Stimulated activated memory B cell treated with anti-CD40 and anti-IgM and Interleukin-4, amounts not matched to agents 10 μg/mL and 1 μg/mL and 100 μg/mL, for 72 hours (primary cell): ENCODE measurements at regions not wholly inside any gene's neighbourhood (a gene's known extent, or its start where the extent isn't known, plus 50 kb on each side); places are given as distances from the start of the nearest gene placed in this dataset.
"Not testable (repeated sequence)": the region's sequence is repeated elsewhere in the genome, so short reads cannot be mapped to it uniquely, and the experiment has no call there.

Experiments
- ATAC-seq: fragments of 150-1000 bp; cut with Tn5 transposase; 2 replicates; pipeline ENCODE4 v1.10.0; 2021
- H3K27ac Mint-ChIP-seq: one replicate; pipeline ENCODE4 v1.8.0; 2022; ENCODE audit warnings: mild to moderate bottlenecking, mixed read lengths
- H3K27me3 Mint-ChIP-seq: one replicate; pipeline ENCODE4 v1.8.0; 2022; ENCODE audit warnings: mixed read lengths
- H3K36me3 Mint-ChIP-seq: one replicate; pipeline ENCODE4 v1.8.0; 2022; ENCODE audit warnings: mixed read lengths
- H3K4me1 Mint-ChIP-seq: one replicate; pipeline ENCODE4 v1.8.0; 2022; ENCODE audit warnings: mixed read lengths
- H3K4me3 Mint-ChIP-seq: one replicate; pipeline ENCODE4 v1.8.0; 2022; ENCODE audit warnings: mild to moderate bottlenecking, moderate library complexity, mixed read lengths
- H3K9me3 Mint-ChIP-seq: one replicate; pipeline ENCODE4 v1.8.0; 2022; ENCODE audit warnings: mixed read lengths

DNA sequence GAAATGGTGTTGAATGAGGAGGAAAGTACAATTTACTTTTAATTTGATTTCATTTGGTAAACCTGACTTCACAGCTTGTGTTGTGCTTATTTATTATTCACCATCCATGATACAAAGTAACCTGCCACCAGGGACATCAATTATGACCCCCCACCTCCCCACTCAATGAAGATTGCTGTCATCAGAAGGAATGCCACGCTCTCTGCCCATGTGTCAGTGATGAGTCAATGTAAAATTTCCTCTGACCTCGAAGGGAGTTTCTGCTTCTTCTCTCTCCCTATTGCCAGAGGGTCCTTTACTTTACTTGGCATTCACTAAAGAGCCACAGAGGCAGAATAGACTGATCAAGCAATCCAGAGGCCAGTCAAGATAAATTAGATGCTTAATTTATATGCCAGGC, 759.7 kb downstream of the CDH11 start:
- H3K27me3 Mint-ChIP-seq: no peaks in the 10 kb centered on the region
- no peak overlapping the region for H3K4me3 Mint-ChIP-seq
- no peaks in the 10 kb centered on the region for H3K36me3 Mint-ChIP-seq
- H3K9me3 Mint-ChIP-seq: peaks cover 11% of the 10 kb centered on the region
- no peak for ATAC-seq
- no peak overlapping the region for H3K27ac Mint-ChIP-seq
- H3K4me1 Mint-ChIP-seq: no peaks in the 10 kb centered on the region

DNA sequence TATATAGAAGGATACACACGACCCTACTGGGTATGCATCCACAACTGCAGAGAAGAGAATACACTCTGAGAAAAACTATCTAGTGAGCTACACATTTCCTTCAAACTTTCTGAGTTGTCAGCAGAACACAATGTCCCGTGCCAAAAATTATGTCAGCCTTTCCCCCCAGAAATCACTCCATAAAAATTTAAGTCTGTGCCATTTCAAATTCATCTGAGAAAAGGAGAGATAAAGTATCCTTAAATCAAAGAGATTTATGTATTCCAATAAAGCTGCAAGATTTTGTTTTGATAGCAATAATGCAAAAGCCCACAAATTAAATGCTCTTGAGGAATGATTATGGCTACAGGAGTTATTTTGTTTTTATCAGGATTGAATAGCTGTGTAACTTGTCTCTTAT, 760.1 kb downstream of the CDH11 start:
- Mint-ChIP-seq H3K4me3 (no peak overlapping the region), H3K36me3 (no peaks in the 10 kb centered on the region), H3K27me3 (no peaks in the 10 kb centered on the region), H3K4me1 (no peaks in the 10 kb centered on the region), H3K9me3 (peaks cover 11% of the 10 kb centered on the region), H3K27ac (no peak overlapping the region)
- ATAC-seq: no peak

DNA sequence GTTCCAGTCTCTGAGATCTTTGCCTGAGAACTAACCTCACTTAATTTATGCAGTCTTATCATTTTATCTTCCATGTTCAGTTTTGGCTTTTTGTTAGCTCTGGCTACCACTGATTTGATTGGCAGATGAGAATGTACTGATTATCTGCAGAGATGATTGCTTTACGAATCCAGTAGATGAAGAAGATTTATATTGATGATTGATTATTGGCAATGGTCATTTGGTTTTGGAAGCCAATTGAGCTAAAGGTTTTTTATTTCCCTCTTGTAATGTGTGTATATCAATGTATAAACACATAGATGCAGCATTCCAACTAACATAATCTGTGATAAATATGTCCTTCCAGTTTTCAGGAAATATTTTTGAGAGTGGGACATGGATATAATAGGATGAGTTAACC, 763.6 kb downstream of the CDH11 start:
- no peaks in the 10 kb centered on the region for H3K27me3 Mint-ChIP-seq
- ATAC-seq: no peak
- H3K27ac Mint-ChIP-seq: no peak overlapping the region
- peaks cover 7% of the 10 kb centered on the region for H3K9me3 Mint-ChIP-seq
- H3K36me3 Mint-ChIP-seq: no peaks in the 10 kb centered on the region
- H3K4me3 Mint-ChIP-seq: no peak overlapping the region
- H3K4me1 Mint-ChIP-seq: no peaks in the 10 kb centered on the region

DNA sequence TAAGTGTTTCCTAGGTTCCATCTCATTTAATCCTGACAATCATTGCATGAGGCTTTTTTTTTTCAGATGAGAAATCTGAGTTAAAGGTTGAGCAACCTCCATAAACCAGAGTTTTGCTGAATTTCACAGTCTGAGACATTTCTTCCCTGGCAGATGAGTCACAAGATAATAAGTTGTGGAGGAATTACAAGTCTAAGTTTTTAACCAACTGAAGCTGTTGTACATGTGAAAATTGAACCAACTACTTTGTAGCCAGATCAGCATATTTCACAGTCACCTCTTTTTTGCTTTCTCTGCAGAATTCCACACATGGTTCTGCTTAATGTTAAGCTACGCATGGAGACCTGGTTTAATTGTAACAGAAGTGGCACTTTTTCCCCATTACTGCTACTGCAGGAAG, 765.6 kb downstream of the CDH11 start:
- no peaks in the 10 kb centered on the region for H3K4me1 Mint-ChIP-seq
- no peaks in the 10 kb centered on the region for H3K36me3 Mint-ChIP-seq
- peaks cover 6% of the 10 kb centered on the region for H3K9me3 Mint-ChIP-seq
- no peak for ATAC-seq
- H3K27me3 Mint-ChIP-seq: no peaks in the 10 kb centered on the region
- H3K4me3 Mint-ChIP-seq: no peak overlapping the region
- no peak overlapping the region for H3K27ac Mint-ChIP-seq

DNA sequence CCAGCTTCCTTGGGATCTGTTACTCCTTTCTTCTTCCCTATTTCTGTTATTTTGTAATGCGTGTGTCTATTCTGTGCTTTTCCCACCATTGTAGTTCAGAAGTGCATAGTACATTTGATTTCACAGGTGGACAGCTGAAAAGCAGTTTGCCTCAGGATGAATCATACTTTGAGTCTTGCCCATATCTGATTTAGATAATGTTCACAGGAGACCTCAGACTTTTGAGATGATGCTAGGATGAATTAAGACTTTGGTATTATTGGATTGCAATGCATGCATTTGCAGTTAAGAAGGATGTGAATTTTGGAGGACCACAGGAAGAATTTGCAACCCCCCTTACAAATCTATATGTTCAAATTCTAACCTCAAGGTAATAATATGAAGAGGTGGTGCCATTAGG, 769.6 kb downstream of the CDH11 start:
- H3K4me1 Mint-ChIP-seq: no peaks in the 10 kb centered on the region
- no peaks in the 10 kb centered on the region for H3K36me3 Mint-ChIP-seq
- no peaks in the 10 kb centered on the region for H3K27me3 Mint-ChIP-seq

DNA sequence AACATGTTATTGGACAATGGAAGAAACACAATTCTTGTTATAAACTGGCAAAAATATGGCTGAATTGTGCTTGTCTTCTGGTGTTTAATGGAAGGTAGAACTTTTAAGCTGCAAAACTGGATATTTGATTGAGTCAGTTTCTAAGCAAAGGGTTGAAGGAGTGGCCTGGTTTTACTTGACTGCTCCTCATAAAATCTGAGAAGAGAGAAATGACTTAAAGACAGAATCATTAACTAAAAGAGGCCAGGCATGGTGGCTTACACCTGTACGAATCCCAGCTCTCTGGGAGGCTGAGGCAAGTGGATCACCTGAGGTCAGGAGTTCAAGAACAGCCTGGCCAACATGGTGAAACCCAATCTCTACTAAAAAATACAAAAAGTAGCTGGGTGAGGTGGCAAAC, 770.7 kb downstream of the CDH11 start:
- H3K9me3 Mint-ChIP-seq: peaks cover 6% of the 10 kb centered on the region
- no peak overlapping the region for H3K27ac Mint-ChIP-seq
- no peak overlapping the region for H3K4me3 Mint-ChIP-seq
- no peak for ATAC-seq
- H3K36me3 Mint-ChIP-seq: no peaks in the 10 kb centered on the region
- no peaks in the 10 kb centered on the region for H3K4me1 Mint-ChIP-seq
- H3K27me3 Mint-ChIP-seq: no peaks in the 10 kb centered on the region

More for the DNA sequence above, 769.6 kb downstream of the CDH11 start:
- ATAC-seq: no peak
- Mint-ChIP-seq H3K27ac (no peak overlapping the region), H3K9me3 (peaks cover 6% of the 10 kb centered on the region), H3K4me3 (no peak overlapping the region)

DNA sequence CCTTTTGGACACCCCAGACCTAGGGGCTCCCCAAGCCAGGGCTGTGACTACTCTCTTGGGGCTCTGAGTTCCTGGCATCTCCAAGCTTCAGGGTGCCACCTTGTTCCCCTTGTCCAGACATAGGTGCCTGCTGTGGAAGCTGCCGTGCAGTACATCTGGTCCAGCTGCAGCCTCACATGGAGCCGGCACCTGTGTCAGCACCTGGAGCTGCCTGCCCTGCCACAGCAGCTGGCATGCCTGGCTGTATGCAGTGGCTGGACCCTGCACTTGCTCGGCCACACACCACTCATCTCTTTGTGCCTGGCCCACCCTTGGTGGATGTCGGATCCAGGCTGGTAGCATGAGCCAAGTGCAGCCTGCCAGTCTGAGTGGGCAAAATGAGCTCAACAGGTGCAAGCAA, 775.8 kb downstream of the CDH11 start:
- no peak overlapping the region for H3K27ac Mint-ChIP-seq
- no peak overlapping the region for H3K4me3 Mint-ChIP-seq
- H3K4me1 Mint-ChIP-seq: no peaks in the 10 kb centered on the region
- H3K9me3 Mint-ChIP-seq: peaks cover 6% of the 10 kb centered on the region
- H3K36me3 Mint-ChIP-seq: no peaks in the 10 kb centered on the region
- H3K27me3 Mint-ChIP-seq: no peaks in the 10 kb centered on the region
- no peak for ATAC-seq

DNA sequence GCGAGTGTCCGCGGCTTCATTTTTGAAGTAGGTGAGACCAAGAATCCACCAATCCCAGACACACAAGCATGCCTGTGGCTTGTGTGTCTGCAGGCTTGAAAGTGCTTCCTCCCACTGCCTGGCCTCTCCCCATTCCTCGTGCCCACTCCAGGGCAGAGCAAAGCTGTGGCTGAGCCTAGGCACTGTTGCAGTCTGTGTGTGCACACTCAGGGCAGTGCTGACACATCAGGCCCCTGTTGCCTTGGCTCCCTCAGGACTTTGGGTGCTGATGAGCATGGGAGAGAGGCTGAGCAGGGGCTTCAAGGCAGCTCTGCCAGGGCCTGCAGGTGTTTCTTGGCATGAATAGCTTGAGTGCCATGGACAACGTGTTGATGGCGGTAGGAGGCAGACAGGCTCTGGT, 776.7 kb downstream of the CDH11 start:
- H3K4me3 Mint-ChIP-seq: no peak overlapping the region
- no peak overlapping the region for H3K27ac Mint-ChIP-seq
- H3K9me3 Mint-ChIP-seq: peaks cover 6% of the 10 kb centered on the region
- H3K27me3 Mint-ChIP-seq: no peaks in the 10 kb centered on the region
- ATAC-seq: no peak
- H3K4me1 Mint-ChIP-seq: no peaks in the 10 kb centered on the region
- no peaks in the 10 kb centered on the region for H3K36me3 Mint-ChIP-seq

DNA sequence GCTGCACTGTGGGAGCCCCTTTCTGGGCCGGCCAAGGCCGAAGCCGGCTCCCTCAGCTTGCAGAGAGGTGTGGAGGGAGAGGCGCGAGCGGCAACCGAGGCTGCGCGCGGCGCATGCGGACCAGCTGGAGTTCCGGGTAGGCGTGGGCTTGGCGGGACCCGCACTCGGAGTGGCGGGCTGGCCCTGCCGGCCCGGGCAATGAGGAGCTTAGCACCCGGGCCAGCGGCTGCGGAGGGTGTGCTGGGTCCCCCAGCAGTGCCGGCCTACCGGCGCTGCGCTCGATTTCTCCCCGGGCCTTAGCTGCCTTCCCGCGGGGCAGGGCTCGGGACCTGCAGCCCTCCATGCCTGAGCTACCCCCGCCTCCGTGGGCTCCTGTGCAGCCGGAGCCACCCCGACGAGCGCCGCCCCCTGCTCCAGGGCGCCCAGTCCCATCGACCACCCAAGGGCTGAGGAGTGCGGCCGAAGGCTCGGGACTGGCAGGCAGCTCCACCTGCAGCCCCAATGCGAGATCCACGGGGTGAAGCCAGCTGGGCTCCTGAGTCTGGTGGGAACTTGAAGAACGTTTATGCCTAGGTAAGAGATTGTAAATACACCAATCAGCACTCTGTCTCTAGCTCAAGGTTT, 777.9 kb downstream of the CDH11 start:
- H3K36me3 Mint-ChIP-seq, ATAC-seq, H3K27me3 Mint-ChIP-seq, H3K4me1 Mint-ChIP-seq, H3K4me3 Mint-ChIP-seq, H3K27ac Mint-ChIP-seq, H3K9me3 Mint-ChIP-seq: not testable (repeated sequence)

DNA sequence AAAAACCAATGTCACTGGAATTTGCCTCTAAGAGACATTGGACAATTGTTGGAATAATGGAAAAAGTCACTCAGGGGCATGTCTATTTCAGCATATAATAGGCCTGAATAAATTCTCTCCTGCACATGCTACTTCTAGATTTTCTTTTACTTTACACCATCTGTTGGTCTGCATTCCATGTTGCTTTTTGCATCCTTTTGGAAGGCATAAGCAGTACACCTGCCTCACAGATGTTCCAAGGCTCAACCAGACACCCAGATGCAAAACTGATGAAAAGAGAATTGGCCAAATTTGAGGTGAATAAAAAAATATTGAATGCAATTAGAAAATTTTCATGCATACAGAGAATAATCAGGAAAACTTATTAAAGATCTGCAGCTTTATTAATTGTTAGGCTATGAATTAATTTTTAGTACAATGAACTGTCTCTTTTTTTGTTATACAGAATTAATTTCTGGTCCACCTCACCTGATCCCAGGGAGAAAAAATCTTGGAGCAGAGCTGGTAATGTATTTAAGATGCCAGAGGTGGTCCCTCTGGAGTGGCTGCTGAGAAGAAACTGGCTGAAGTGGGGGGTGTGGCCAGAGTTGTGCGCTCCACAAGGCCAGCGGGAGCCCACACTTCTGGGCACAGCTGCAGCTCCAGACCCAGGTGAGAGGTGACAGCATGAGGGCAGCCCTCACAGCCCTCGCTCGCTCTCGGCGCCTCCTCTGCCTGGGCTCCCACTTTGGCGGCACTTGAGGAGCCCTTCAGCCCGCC, 778.6 kb downstream of the CDH11 start:
- H3K4me1 Mint-ChIP-seq: no peaks in the 10 kb centered on the region
- H3K4me3 Mint-ChIP-seq: no peak overlapping the region
- H3K27ac Mint-ChIP-seq: no peak overlapping the region
- H3K27me3 Mint-ChIP-seq: no peaks in the 10 kb centered on the region
- H3K36me3 Mint-ChIP-seq: no peaks in the 10 kb centered on the region
- ATAC-seq: no peak
- peaks cover 9% of the 10 kb centered on the region for H3K9me3 Mint-ChIP-seq

DNA sequence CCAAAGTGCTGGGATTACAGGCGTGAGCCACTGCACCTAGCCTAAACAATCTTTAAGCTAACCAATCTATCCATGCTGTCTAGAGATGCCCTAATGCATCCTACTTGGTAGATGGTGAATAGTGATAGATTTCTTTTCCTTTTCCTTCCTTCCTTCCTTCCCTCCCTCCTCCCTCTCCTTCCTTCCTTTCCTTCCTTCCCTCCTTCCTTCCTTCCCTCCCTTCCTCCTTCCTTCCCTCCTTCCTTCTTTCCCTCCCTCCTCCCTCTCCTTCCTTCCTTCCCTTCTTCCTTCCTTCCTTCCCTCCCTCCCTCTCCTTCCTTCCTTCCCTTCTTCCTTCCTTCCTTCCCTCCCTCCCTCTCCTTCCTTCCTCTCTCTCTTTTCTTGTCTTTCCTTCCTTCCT, 780.5 kb downstream of the CDH11 start:
- peaks cover 12% of the 10 kb centered on the region for H3K9me3 Mint-ChIP-seq
- not testable (repeated sequence) for H3K27ac Mint-ChIP-seq, H3K27me3 Mint-ChIP-seq, H3K36me3 Mint-ChIP-seq, H3K4me1 Mint-ChIP-seq, H3K4me3 Mint-ChIP-seq, ATAC-seq

DNA sequence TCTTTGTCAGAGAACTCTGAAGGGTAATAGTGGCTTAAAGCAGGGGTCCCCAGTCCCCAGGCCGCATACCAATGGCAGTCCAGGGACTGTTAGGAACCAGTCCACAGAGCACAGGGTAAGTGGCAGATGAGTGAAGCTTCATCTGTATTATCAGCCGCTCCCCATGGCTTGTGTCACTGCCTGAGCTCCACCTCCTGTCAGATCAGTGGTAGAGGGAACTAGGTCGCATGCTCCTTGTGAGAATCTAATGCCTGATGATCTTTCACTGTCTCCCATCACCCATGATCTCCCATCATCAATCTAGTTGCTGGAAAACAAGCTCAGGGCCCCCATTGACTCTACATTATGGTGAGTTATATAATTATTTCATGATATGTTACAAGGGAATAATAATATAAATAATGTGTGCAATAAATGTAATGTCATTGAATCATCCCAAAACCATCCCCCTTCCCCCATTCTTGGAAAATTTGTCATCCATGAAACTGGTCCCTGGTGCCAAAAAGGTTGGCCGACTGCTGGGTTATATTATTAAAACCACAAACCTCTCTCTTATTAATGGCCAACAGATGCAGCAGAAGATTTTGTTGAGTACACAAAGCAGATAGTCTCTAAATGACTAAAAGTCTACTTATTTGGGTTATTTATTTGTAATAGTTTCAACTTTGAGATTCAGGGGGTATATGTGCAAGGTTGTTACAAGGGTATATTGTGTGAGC, 782.7 kb downstream of the CDH11 start:
- no peak overlapping the region for H3K4me3 Mint-ChIP-seq
- H3K9me3 Mint-ChIP-seq: peaks cover 15% of the 10 kb centered on the region
- ATAC-seq: no peak
- no peak overlapping the region for H3K27ac Mint-ChIP-seq
- H3K4me1 Mint-ChIP-seq: no peaks in the 10 kb centered on the region
- no peaks in the 10 kb centered on the region for H3K36me3 Mint-ChIP-seq
- H3K27me3 Mint-ChIP-seq: no peaks in the 10 kb centered on the region

DNA sequence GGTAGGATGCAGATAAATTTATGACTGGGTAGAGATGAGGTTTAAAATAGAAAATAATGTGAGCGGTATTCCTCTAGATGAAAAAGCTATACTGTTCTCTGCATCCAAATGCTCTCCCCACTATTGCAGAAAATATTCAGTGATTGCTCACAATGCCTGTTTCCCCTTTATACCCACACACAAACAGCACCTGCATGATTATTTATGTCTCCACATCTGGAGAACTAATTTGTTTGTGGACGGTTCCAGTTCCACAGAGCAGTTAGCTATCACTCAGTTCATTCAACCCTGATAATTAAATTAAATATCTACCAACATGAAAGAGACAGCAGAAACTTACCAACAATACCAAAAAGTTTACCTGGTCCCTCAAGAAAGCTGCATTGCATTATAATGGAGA, 800.0 kb downstream of the CDH11 start:
- Mint-ChIP-seq H3K4me3 (no peak overlapping the region), H3K27ac (no peak overlapping the region), H3K36me3 (no peaks in the 10 kb centered on the region), H3K4me1 (no peaks in the 10 kb centered on the region), H3K27me3 (no peaks in the 10 kb centered on the region), H3K9me3 (no peaks in the 10 kb centered on the region)
- no peak for ATAC-seq

DNA sequence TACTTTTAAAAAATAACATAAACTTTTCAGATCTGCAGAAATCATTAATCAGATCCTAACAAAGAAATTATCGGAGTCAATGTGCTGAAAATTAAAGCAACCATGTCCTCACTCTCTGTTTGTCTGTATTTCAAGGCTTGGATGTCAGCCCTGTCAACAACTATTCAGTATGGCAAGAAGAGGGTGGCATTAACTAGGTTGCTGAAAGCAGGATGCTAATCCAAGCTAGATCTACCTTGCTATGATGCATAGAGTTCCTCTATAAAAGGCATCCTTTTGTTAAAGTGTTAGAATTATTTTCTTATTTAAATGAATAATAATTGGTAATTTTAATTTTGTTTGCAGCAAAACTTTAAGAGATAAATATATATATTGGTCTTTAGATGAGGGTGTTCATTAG, 800.8 kb downstream of the CDH11 start:
- Mint-ChIP-seq H3K4me3 (no peak overlapping the region), H3K4me1 (no peaks in the 10 kb centered on the region), H3K9me3 (no peaks in the 10 kb centered on the region), H3K27ac (no peak overlapping the region), H3K27me3 (no peaks in the 10 kb centered on the region), H3K36me3 (no peaks in the 10 kb centered on the region)
- ATAC-seq: no peak

DNA sequence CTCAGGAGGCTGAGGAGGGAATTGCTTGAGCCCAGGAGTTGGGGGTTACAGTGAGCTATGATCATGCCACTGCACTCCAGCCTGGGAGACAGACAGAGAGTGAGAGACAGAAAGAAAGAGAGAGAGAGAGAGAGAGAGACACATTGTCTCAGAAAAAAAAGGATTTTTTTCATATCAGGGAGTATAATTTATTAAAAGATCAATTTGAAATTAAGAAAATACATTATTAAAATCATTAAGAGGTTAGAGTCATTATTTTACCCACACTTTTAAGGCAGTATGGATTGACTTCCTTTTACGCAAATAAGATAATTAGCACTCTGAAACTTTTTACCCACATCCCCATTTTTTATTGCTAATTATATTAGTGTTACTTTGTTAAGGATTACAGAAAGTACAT, 804.3 kb downstream of the CDH11 start:
- ATAC-seq: no peak
- H3K27me3 Mint-ChIP-seq: no peaks in the 10 kb centered on the region
- peaks cover 7% of the 10 kb centered on the region for H3K9me3 Mint-ChIP-seq

DNA sequence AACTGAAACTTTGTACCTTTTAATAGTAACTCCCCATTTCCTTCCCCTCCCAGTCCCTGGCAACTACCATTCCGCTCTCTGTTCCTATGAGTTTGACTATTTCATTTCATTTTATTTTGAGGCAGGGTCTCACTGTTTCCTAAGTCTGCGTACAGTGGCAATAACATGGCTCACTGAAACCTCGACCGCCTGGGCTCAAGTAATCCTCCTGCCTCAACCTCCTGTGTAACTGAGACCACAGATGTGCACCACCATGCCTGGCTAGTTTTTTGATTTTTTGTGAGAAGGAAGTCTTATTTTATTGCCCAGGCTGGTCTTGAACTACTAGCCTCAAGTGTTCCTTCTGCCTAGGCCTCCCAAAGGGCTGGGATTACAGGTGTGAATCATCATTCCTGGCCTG, 808.1 kb downstream of the CDH11 start:
- Mint-ChIP-seq H3K4me3 (no peak overlapping the region), H3K27me3 (no peaks in the 10 kb centered on the region), H3K36me3 (no peaks in the 10 kb centered on the region), H3K27ac (no peak overlapping the region), H3K9me3 (peaks cover 15% of the 10 kb centered on the region), H3K4me1 (no peaks in the 10 kb centered on the region)
- ATAC-seq: no peak

More for the DNA sequence above, 804.3 kb downstream of the CDH11 start:
- H3K4me3 Mint-ChIP-seq: no peak overlapping the region
- H3K27ac Mint-ChIP-seq: no peak overlapping the region
- H3K36me3 Mint-ChIP-seq: no peaks in the 10 kb centered on the region
- H3K4me1 Mint-ChIP-seq: no peaks in the 10 kb centered on the region
